Natural killer cell treated with Interleukin-12 subunit alpha and Interleukin-12 subunit beta and Interleukin-15 and Interleukin-18, amount 100 ng/mL, for 72 hours (primary cell): ENCODE measurements at regions not wholly inside any gene's neighbourhood (a gene's known extent, or its start where the extent isn't known, plus 50 kb on each side); places are given as distances from the start of the nearest gene placed in this dataset.

ENCODE experiments used
- ATAC-seq, 2 donors: fragments of 150-1000 bp; cut with Tn5 transposase in 1 of 2; sonication (Bioruptor Pico), chemical (Tn5 transposase) in 1 of 2; 2 replicates each; pipeline ENCODE4 v1.10.0; 2021
- DNase-seq: peaks from one replicate; pipeline ENCODE4 v3.0.0; 2022; ENCODE audit warnings: low spot score
- H3K27ac Mint-ChIP-seq, 2 donors: 1 replicate in 1 of 2; 2 replicates in 1 of 2; pipeline ENCODE4 v1.8.0; 2022; ENCODE audit warnings: mixed read lengths in 2 of 2, mild to moderate bottlenecking in 1 of 2, moderate library complexity in 1 of 2
- H3K27me3 Mint-ChIP-seq, 2 donors: 1 replicate in 1 of 2; 2 replicates in 1 of 2; pipeline ENCODE4 v1.8.0; 2022; ENCODE audit warnings: mixed read lengths in 2 of 2
- H3K36me3 Mint-ChIP-seq: one replicate; pipeline ENCODE4 v1.8.0; 2022; ENCODE audit warnings: mixed read lengths
- H3K4me1 Mint-ChIP-seq, 2 donors: 1 replicate in 1 of 2; 2 replicates in 1 of 2; pipeline ENCODE4 v1.8.0; 2022; ENCODE audit warnings: low read depth in 2 of 2, mixed read lengths in 2 of 2, mild to moderate bottlenecking in 1 of 2
- H3K4me3 Mint-ChIP-seq: one replicate; pipeline ENCODE4 v1.8.0; 2022; ENCODE audit warnings: mixed read lengths
- H3K9me3 Mint-ChIP-seq: 2 replicates; pipeline ENCODE4 v1.8.0; 2022; ENCODE audit warnings: mixed read lengths

GRCh38 chr14:71737760-71738159 lies 194.5 kb upstream of the RGS6 start:
- no peaks in the 10 kb centered on the region for H3K27me3 Mint-ChIP-seq
- no peak overlapping the region for H3K4me3 Mint-ChIP-seq
- ATAC-seq (no peak), DNase-seq (no peak)
- peaks cover 0 to 4% of the 10 kb centered on the region in 2 donors for H3K4me1 Mint-ChIP-seq
- peaks cover 8% of the 10 kb centered on the region for H3K36me3 Mint-ChIP-seq
- no peak overlapping the region for H3K27ac Mint-ChIP-seq
- H3K9me3 Mint-ChIP-seq = no peaks in the 10 kb centered on the region

DNA sequence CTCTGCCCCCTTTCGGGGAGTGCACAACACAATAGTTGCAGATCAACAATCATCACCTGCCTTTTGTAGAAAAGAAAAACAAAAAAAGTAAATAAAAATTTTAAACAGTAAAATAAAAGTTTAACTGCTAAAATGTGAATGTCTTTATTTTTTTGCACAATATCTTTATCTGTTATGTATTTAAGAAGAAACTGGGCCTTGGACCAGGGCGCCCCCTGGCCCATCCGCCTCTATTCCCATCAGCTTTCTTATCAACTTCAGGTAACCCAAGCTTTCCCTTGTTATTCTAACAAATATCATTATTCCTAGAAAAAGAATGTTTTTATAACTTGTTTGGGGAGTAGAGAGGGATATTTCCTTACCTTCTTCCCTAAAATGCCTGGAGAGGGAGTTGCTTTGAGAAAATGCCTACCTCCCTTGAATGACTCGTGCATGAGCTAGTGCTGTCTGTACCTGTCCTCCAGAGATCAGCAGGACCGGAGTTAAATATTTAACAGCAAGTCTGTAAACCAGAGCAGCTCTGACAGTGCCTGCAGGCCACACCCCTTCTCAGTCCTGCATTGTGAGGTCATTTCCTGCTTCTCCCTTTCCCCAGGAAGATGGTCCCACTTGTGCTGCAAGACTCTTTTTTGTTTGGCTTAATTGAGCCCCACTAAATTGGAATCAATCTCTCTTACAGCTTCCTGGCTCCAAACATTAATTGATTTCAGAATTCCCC lies 192.8 kb upstream of the RGS6 start:
- Mint-ChIP-seq H3K4me3 (no peak overlapping the region), H3K36me3 (peaks cover 4% of the 10 kb centered on the region), H3K27me3 (peaks cover 0 to 3% of the 10 kb centered on the region in 2 donors), H3K4me1 (peaks cover 0 to 6% of the 10 kb centered on the region in 2 donors), H3K9me3 (no peaks in the 10 kb centered on the region), H3K27ac (no peak overlapping the region)
- no peak for ATAC-seq
- DNase-seq = no peak

GRCh38 chr14:71741241-71741640 lies 191.0 kb upstream of the RGS6 start:
- H3K4me1 Mint-ChIP-seq = peaks cover 0 to 6% of the 10 kb centered on the region in 2 donors
- no peaks in the 10 kb centered on the region for H3K36me3 Mint-ChIP-seq
- peaks cover 0 to 5% of the 10 kb centered on the region in 2 donors for H3K27me3 Mint-ChIP-seq
- H3K4me3 Mint-ChIP-seq = no peak overlapping the region
- H3K9me3 Mint-ChIP-seq = no peaks in the 10 kb centered on the region
- DNase-seq (no peak), ATAC-seq (no peak)
- no peak overlapping the region for H3K27ac Mint-ChIP-seq

DNA sequence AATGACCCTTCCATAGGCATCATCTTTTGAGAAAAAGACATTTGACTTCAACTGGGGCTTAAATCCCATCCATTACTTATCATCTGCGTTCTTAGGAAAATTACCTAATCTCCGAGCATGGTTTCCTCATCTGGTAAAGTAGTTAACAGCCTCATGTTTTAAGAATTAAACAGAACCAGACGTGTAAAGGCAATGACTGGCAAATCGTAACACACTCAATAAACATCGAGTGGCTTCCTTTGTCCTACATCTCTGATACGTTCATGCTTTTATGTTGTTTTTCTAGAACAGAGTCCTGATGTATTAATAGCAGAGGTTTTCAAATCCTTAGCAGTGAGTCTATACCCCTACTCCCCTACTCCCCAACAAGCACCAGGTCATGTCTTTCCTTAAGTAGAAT lies 189.7 kb upstream of the RGS6 start:
- Mint-ChIP-seq H3K27ac (no peak overlapping the region), H3K9me3 (no peaks in the 10 kb centered on the region), H3K4me3 (no peak overlapping the region), H3K36me3 (no peaks in the 10 kb centered on the region), H3K27me3 (peaks cover 0 to 7% of the 10 kb centered on the region in 2 donors), H3K4me1 (peaks cover 0 to 6% of the 10 kb centered on the region in 2 donors)
- ATAC-seq (no peak), DNase-seq (no peak)

DNA sequence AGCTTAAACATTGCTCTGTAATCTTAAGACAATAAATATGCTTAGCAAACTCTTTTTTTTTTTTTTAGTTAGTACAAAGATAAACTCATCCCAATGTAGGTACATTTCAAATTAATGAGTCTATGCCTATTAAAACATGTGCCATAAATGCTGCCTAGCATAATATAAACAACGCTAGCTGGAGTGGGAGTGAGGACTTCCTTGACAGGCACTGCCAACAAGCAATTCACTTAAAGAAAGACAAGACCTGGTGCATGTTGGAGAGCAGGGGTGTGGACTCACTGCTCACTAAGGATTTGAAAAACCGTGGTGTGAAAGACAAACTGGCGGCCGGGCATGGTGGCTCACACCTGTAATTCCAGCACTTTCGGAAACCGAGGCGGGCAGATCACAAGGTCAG lies 187.2 kb upstream of the RGS6 start:
- Mint-ChIP-seq H3K27me3 (peaks cover 0 to 7% of the 10 kb centered on the region in 2 donors), H3K27ac (no peak overlapping the region), H3K9me3 (no peaks in the 10 kb centered on the region), H3K4me3 (no peak overlapping the region), H3K36me3 (no peaks in the 10 kb centered on the region), H3K4me1 (peaks cover 0 to 5% of the 10 kb centered on the region in 2 donors)
- no peak for ATAC-seq
- DNase-seq = no peak

DNA sequence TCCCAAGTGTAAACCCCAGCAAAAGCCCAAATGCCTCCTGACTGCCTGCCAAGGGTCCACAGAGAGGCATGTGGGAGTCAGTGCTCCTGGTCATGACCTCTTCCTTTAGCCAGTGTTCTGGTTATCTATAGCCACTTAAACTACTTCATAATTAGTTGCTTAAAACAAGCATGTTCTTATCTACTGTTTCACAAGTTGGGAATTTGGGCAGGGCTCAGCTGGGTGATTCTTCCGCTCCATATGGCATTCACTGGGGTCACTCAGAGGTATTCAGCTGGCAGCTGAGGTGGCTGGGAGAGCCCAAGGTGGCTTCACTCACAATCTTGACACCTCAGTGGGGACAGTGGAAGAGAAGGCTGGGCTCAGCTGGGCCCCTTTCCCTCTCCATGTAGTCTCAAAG lies 184.0 kb upstream of the RGS6 start:
- Mint-ChIP-seq H3K4me3 (no peak overlapping the region), H3K27me3 (peaks cover 0 to 7% of the 10 kb centered on the region in 2 donors), H3K4me1 (peaks cover 5% of the 10 kb centered on the region in 2 donors), H3K36me3 (no peaks in the 10 kb centered on the region), H3K9me3 (no peaks in the 10 kb centered on the region), H3K27ac (no peak overlapping the region)
- DNase-seq = no peak
- no peak for ATAC-seq

- Mint-ChIP-seq H3K4me1 (peaks cover 3 to 5% of the 10 kb centered on the region in 2 donors), H3K4me3 (no peak overlapping the region), H3K9me3 (no peaks in the 10 kb centered on the region), H3K27ac (no peak overlapping the region), H3K27me3 (peaks cover 0 to 4% of the 10 kb centered on the region in 2 donors), H3K36me3 (no peaks in the 10 kb centered on the region)
- ATAC-seq (no peak), DNase-seq (no peak)
Measured at GRCh38 chr14:71749613-71750238, 182.5 kb upstream of the RGS6 start.

DNA sequence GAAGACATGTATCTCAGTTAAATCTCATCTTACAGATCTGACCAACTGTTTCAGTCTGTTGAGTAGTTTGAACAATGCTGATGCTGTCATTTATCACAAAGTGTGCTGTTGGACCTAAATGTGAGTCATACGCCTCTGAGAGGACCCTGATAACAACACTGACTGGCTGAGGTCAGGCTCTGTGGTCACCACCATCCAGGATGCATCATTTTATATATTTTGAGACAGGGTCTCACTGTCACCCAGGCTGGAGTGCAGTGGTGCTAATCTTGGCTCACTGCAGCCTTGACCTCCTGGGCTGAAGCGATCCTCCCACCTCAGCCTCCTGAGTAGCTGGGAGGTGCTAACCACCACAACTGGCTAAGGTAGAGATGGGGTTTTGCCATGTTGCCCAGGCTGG lies 181.0 kb upstream of the RGS6 start:
- ATAC-seq (peak in 1 of 2 donors; percentile 77), DNase-seq (no peak)
- Mint-ChIP-seq H3K4me1 (peaks cover 3 to 5% of the 10 kb centered on the region in 2 donors), H3K36me3 (no peaks in the 10 kb centered on the region), H3K4me3 (no peak overlapping the region), H3K9me3 (no peaks in the 10 kb centered on the region), H3K27me3 (peaks cover 0 to 1% of the 10 kb centered on the region in 2 donors), H3K27ac (peak overlapping the region in 1 of 2 donors; percentile 21)

GRCh38 chr14:71752111-71752738 lies 180.0 kb upstream of the RGS6 start:
- H3K36me3 Mint-ChIP-seq = no peaks in the 10 kb centered on the region
- H3K4me1 Mint-ChIP-seq = peaks cover 3 to 5% of the 10 kb centered on the region in 2 donors
- DNase-seq (no peak), ATAC-seq (no peak)
- no peak overlapping the region for H3K4me3 Mint-ChIP-seq
- no peaks in the 10 kb centered on the region for H3K9me3 Mint-ChIP-seq
- H3K27me3 Mint-ChIP-seq = no peaks in the 10 kb centered on the region
- no peak overlapping the region for H3K27ac Mint-ChIP-seq

DNA sequence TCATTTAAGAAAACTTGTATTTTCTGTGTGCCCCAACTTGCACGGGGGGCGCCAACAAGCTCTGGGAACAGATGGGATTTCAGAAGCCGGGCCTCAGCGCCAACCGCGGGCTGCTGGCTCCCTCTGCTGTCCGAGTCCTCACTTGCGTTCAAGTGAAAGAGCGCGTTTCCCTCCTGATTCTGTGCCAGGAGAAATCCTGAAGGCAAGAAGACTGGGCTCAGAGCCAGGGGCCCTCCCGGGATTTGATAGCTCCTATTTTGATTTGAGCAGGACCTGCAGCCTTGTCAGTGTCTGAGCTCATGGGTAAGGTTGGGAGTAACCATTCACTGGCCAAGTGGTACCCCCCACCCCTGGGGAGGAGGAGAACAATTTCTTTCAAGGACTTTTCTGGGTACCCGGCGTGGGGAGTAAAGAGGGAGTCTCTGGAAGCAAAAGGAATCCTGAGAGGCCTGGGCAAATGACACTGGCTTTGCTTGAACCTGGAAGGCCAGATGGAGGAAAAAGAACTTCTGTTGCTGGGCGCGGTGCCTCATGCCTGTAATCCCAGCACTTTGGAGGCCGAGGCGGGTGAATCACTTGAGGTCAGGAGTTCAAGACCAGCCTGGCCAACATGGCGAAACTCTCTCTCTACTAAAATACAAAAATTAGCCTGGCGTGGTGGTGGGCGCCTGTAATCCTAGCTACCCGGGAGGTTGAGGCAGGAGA lies 179.0 kb upstream of the RGS6 start:
- DNase-seq (peak; percentile 73), ATAC-seq (peak; percentile 64 to 68)
- Mint-ChIP-seq H3K36me3 (no peaks in the 10 kb centered on the region), H3K27ac (no peak overlapping the region), H3K27me3 (no peaks in the 10 kb centered on the region), H3K4me3 (no peak overlapping the region), H3K9me3 (no peaks in the 10 kb centered on the region), H3K4me1 (peaks cover 3 to 5% of the 10 kb centered on the region in 2 donors)

DNA sequence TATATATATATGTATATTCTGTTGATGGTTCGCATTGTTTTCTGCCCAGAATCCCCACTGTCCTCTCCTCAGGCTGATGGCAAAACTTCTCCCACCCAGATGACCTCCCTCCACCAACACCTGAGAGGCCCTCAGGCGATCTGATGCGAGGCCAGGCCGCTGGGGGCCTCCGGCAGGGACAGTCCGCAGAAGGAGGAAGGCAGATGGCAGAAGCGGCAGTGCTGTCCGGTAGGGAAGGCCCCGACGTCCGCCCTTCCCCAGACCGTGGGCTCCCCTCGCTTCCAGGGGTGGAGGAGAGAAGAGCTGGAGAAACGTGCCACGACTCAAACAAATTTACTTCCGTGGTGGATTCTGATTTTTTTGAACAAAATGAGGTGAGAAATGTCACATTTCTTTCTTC lies 178.3 kb upstream of the RGS6 start:
- Mint-ChIP-seq H3K27ac (no peak overlapping the region), H3K4me3 (no peak overlapping the region), H3K36me3 (no peaks in the 10 kb centered on the region), H3K27me3 (no peaks in the 10 kb centered on the region), H3K4me1 (peaks cover 1 to 5% of the 10 kb centered on the region in 2 donors), H3K9me3 (no peaks in the 10 kb centered on the region)
- DNase-seq (no peak), ATAC-seq (no peak)

GRCh38 chr14:71754422-71755095 lies 177.7 kb upstream of the RGS6 start:
- H3K27ac Mint-ChIP-seq = no peak overlapping the region
- no peaks in the 10 kb centered on the region for H3K9me3 Mint-ChIP-seq
- peaks cover 0 to under 1% of the 10 kb centered on the region in 2 donors for H3K27me3 Mint-ChIP-seq
- ATAC-seq (no peak), DNase-seq (no peak)
- H3K4me3 Mint-ChIP-seq = no peak overlapping the region
- H3K4me1 Mint-ChIP-seq = peaks cover 0 to 5% of the 10 kb centered on the region in 2 donors
- no peaks in the 10 kb centered on the region for H3K36me3 Mint-ChIP-seq

GRCh38 chr14:71758229-71758951 lies 173.8 kb upstream of the RGS6 start:
- Mint-ChIP-seq H3K27me3 (peaks cover 0 to 7% of the 10 kb centered on the region in 2 donors), H3K36me3 (no peaks in the 10 kb centered on the region), H3K4me1 (no peaks in the 10 kb centered on the region), H3K9me3 (no peaks in the 10 kb centered on the region), H3K27ac (no peak overlapping the region), H3K4me3 (no peak overlapping the region)
- ATAC-seq = no peak
- no peak for DNase-seq
